ENCODE measurements at regions not wholly inside any gene's neighbourhood (a gene's known extent, or its start where the extent isn't known, plus 50 kb on each side); places are given as distances from the start of the nearest gene placed in this dataset.

GRCh38 chr10:62473241-62473640 is 99.1 kb downstream of the ZNF365 start:
- Mint-ChIP-seq H3K4me3 (ENCODE audit: unreplicated experiment) (no peak overlapping the region), H3K36me3 (ENCODE audit: low read depth) (no peaks in the 10 kb centered on the region), H3K27me3 (ENCODE audit: low read depth) (no peaks in the 10 kb centered on the region), H3K9me3 (ENCODE audit: low read depth) (peaks cover 2% of the 10 kb centered on the region), H3K27ac (ENCODE audit: unreplicated experiment) (no peak overlapping the region), H3K4me1 (ENCODE audit: low read depth) (peaks cover 11% of the 10 kb centered on the region)
- DNase-seq (ENCODE audit: low spot score), result no peak
- TF ChIP-seq CTCF (IDR thresholded peaks at IDR 0.05), result no peak

- H3K9me3 Mint-ChIP-seq (ENCODE audit: low read depth), result peaks cover 2% of the 10 kb centered on the region
- no peak overlapping the region for H3K27ac Mint-ChIP-seq (ENCODE audit: unreplicated experiment)
- DNase-seq (ENCODE audit: low spot score), result no peak
- no peak for TF ChIP-seq CTCF (IDR thresholded peaks at IDR 0.05)
- H3K4me1 Mint-ChIP-seq (ENCODE audit: low read depth), result peaks cover 11% of the 10 kb centered on the region
- no peak overlapping the region for H3K4me3 Mint-ChIP-seq (ENCODE audit: unreplicated experiment)
- H3K27me3 Mint-ChIP-seq (ENCODE audit: low read depth), result no peaks in the 10 kb centered on the region
- H3K36me3 Mint-ChIP-seq (ENCODE audit: low read depth), result no peaks in the 10 kb centered on the region
These were observed 101.4 kb downstream of the ZNF365 start for GRCh38 chr10:62475551-62475950.

- TF ChIP-seq CTCF (IDR thresholded peaks at IDR 0.05), result no peak
- no peak overlapping the region for H3K4me3 Mint-ChIP-seq (ENCODE audit: unreplicated experiment)
- no peaks in the 10 kb centered on the region for H3K27me3 Mint-ChIP-seq (ENCODE audit: low read depth)
- H3K9me3 Mint-ChIP-seq (ENCODE audit: low read depth), result peaks cover 5% of the 10 kb centered on the region
- H3K36me3 Mint-ChIP-seq (ENCODE audit: low read depth), result no peaks in the 10 kb centered on the region
- peaks cover 11% of the 10 kb centered on the region for H3K4me1 Mint-ChIP-seq (ENCODE audit: low read depth)
- no peak overlapping the region for H3K27ac Mint-ChIP-seq (ENCODE audit: unreplicated experiment)
- DNase-seq (ENCODE audit: low spot score), result no peak
These were observed 105.4 kb downstream of the ZNF365 start for GRCh38 chr10:62479523-62479922.

- H3K27me3 Mint-ChIP-seq (ENCODE audit: low read depth), result no peaks in the 10 kb centered on the region
- H3K4me1 Mint-ChIP-seq (ENCODE audit: low read depth), result peaks cover 11% of the 10 kb centered on the region
- no peaks in the 10 kb centered on the region for H3K36me3 Mint-ChIP-seq (ENCODE audit: low read depth)
- H3K9me3 Mint-ChIP-seq (ENCODE audit: low read depth), result peaks cover 5% of the 10 kb centered on the region
- no peak overlapping the region for H3K4me3 Mint-ChIP-seq (ENCODE audit: unreplicated experiment)
- DNase-seq (ENCODE audit: low spot score), result no peak
- no peak for TF ChIP-seq CTCF (IDR thresholded peaks at IDR 0.05)
- no peak overlapping the region for H3K27ac Mint-ChIP-seq (ENCODE audit: unreplicated experiment)
These were observed 106.0 kb downstream of the ZNF365 start for GRCh38 chr10:62480196-62480595.

GRCh38 chr10:62482581-62482980 is 108.4 kb downstream of the ZNF365 start:
- TF ChIP-seq CTCF (IDR thresholded peaks at IDR 0.05), result no peak
- peaks cover 4% of the 10 kb centered on the region for H3K9me3 Mint-ChIP-seq (ENCODE audit: low read depth)
- no peaks in the 10 kb centered on the region for H3K36me3 Mint-ChIP-seq (ENCODE audit: low read depth)
- H3K27me3 Mint-ChIP-seq (ENCODE audit: low read depth), result no peaks in the 10 kb centered on the region
- H3K27ac Mint-ChIP-seq (ENCODE audit: unreplicated experiment), result no peak overlapping the region
- H3K4me1 Mint-ChIP-seq (ENCODE audit: low read depth), result no peaks in the 10 kb centered on the region
- no peak overlapping the region for H3K4me3 Mint-ChIP-seq (ENCODE audit: unreplicated experiment)
- no peak for DNase-seq (ENCODE audit: low spot score)
